ENCODE measurements at regions not wholly inside any gene's neighbourhood (a gene's known extent, or its start where the extent isn't known, plus 50 kb on each side); places are given as distances from the start of the nearest gene placed in this dataset.
"Not testable (repeated sequence)": the region's sequence is repeated elsewhere in the genome, so short reads cannot be mapped to it uniquely, and the experiment has no call there.

GRCh38 chrX:110511238-110511637, 152.6 kb downstream of the RTL9 start:
- no peak for TF ChIP-seq CTCF (IDR thresholded peaks at IDR 0.05; ENCODE audit: control insufficient read depth, extremely low read depth, insufficient read depth)
- DNase-seq (ENCODE audit: low read depth) = no peak
- no peak overlapping the region for H3K4me3 ChIP-seq (ENCODE audit: low read depth, low read length)

GRCh38 chrX:110512341-110512740, 153.7 kb downstream of the RTL9 start:
- no peak overlapping the region for H3K4me3 ChIP-seq (ENCODE audit: low read depth, low read length)
- TF ChIP-seq CTCF (IDR thresholded peaks at IDR 0.05; ENCODE audit: control insufficient read depth, extremely low read depth, insufficient read depth) = no peak
- DNase-seq (ENCODE audit: low read depth) = no peak

- TF ChIP-seq CTCF (IDR thresholded peaks at IDR 0.05; ENCODE audit: control insufficient read depth, extremely low read depth, insufficient read depth) = no peak
- DNase-seq (ENCODE audit: low read depth) = no peak
- H3K4me3 ChIP-seq (ENCODE audit: low read depth, low read length) = no peak overlapping the region
Measured at GRCh38 chrX:110514509-110514908, 155.9 kb downstream of the RTL9 start.

GRCh38 chrX:110519501-110519900, 160.9 kb downstream of the RTL9 start:
- DNase-seq (ENCODE audit: low read depth) = no peak
- TF ChIP-seq CTCF (IDR thresholded peaks at IDR 0.05; ENCODE audit: control insufficient read depth, extremely low read depth, insufficient read depth) = no peak
- H3K4me3 ChIP-seq (ENCODE audit: low read depth, low read length) = no peak overlapping the region

- no peak for DNase-seq (ENCODE audit: low read depth)
- H3K4me3 ChIP-seq (ENCODE audit: low read depth, low read length) = no peak overlapping the region
- no peak for TF ChIP-seq CTCF (IDR thresholded peaks at IDR 0.05; ENCODE audit: control insufficient read depth, extremely low read depth, insufficient read depth)
Measured at GRCh38 chrX:110519906-110520452, 161.3 kb downstream of the RTL9 start.

- not testable (repeated sequence) for DNase-seq (ENCODE audit: low read depth); H3K4me3 ChIP-seq (ENCODE audit: low read depth, low read length)
Measured at GRCh38 chrX:110520652-110521051, 162.0 kb downstream of the RTL9 start.

- no peak for TF ChIP-seq CTCF (IDR thresholded peaks at IDR 0.05; ENCODE audit: control insufficient read depth, extremely low read depth, insufficient read depth)
- H3K4me3 ChIP-seq (ENCODE audit: low read depth, low read length) = no peak overlapping the region
- DNase-seq (ENCODE audit: low read depth) = no peak
Measured at GRCh38 chrX:110531873-110532580, 173.4 kb downstream of the RTL9 start.
